Fibroblast of skin of scalp (primary cell): ENCODE measurements at regions not wholly inside any gene's neighbourhood (a gene's known extent, or its start where the extent isn't known, plus 50 kb on each side); places are given as distances from the start of the nearest gene placed in this dataset.

Experiments used
- DNase-seq: peaks from one replicate; pipeline ENCODE4 v3.0.0-alpha.2; 2013

GRCh38 chr20:4069751-4070150, 54.4 kb upstream of the RNF24 start:
- DNase-seq = peak; percentile 68

GRCh38 chr20:4068708-4069107, 53.4 kb upstream of the RNF24 start:
- DNase-seq = no peak

- DNase-seq = peak; percentile 74
Observed at GRCh38 chr20:4067600-4068261, 52.4 kb upstream of the RNF24 start.

GRCh38 chr20:4066551-4066950, 51.2 kb upstream of the RNF24 start:
- DNase-seq = no peak

GRCh38 chr20:4065391-4065844, 50.1 kb upstream of the RNF24 start:
- peak; percentile 78 for DNase-seq
